PC-9 (cell line): ENCODE measurements at regions not wholly inside any gene's neighbourhood (a gene's known extent, or its start where the extent isn't known, plus 50 kb on each side); places are given as distances from the start of the nearest gene placed in this dataset.

Experiments used
- BruUV-seq: library from RNA; stranded (reverse); fragments of 400-500 nt; replicated peaks from 2 replicates; lab custom pipeline; 2021; lab: Mats Ljungman, UMichigan
- CTCF ChIA-PET: fragments of 300-600 bp; sonication (Branson Sonifier 250); formaldehyde crosslinking; loops from one replicate; lab custom pipeline; 2022; ENCODE audit warnings: antibody characterized with exemption; lab: Charles Lee
- POLR2A ChIA-PET: fragments of 300-600 bp; sonication (Branson Sonifier 250); formaldehyde crosslinking; loops from one replicate; lab custom pipeline; 2022; ENCODE audit warnings: antibody characterized with exemption; ENCODE audit not compliant: unreplicated experiment; lab: Charles Lee
- DNase-seq, 2 experiments: peaks; one replicate each; pipeline versions ENCODE4 v3.0.0 to v3.0.0-alpha.2; 2015 to 2022; ENCODE audit warnings: mixed read lengths in 1 of 2
- H2AFZ ChIP-seq: fragments of 200-600 bp; sonication (generic); 2 replicates; pipeline ENCODE4 v1.8.1; 2017; ENCODE audit warnings: antibody characterized with exemption
- H3F3A ChIP-seq: fragments of 200-600 bp; sonication (generic); 2 replicates; pipeline ENCODE4 v1.8.1; 2017; ENCODE audit warnings: antibody characterized with exemption, mild to moderate bottlenecking, low read depth; ENCODE audit not compliant: insufficient read depth
- H3K27ac ChIP-seq: fragments of 200-600 bp; sonication (generic); 2 replicates; pipeline ENCODE4 v1.6.1; 2016; ENCODE audit warnings: mixed run types
- H3K27me3 ChIP-seq: fragments of 200-600 bp; sonication (generic); 2 replicates; pipeline ENCODE4 v1.6.1; 2016; ENCODE audit warnings: low read depth, mixed run types; ENCODE audit not compliant: insufficient read depth
- H3K36me3 ChIP-seq: fragments of 200-600 bp; sonication (generic); 2 replicates; pipeline ENCODE4 v1.6.1; 2016; ENCODE audit warnings: low read depth, mixed run types
- H3K4me1 ChIP-seq: fragments of 200-600 bp; sonication (generic); replicated peaks from 2 replicates; pipeline ENCODE4 v1.6.1; 2016; ENCODE audit warnings: mixed run types; ENCODE audit not compliant: insufficient read depth
- H3K4me2 ChIP-seq: fragments of 200-600 bp; sonication (generic); 2 replicates; pipeline ENCODE4 v1.6.1; 2017; ENCODE audit warnings: mixed run types
- H3K4me3 ChIP-seq: fragments of 200-600 bp; sonication (generic); 2 replicates; pipeline ENCODE4 v1.6.1; 2016; ENCODE audit warnings: mixed run types
- H3K79me2 ChIP-seq: fragments of 200-600 bp; sonication (generic); 2 replicates; pipeline ENCODE4 v1.6.1; 2017; ENCODE audit warnings: low read depth, mixed run types
- H3K9me2 ChIP-seq: fragments of 200-600 bp; sonication (generic); 2 replicates; pipeline ENCODE4 v1.8.1; 2017; ENCODE audit warnings: mild to moderate bottlenecking; ENCODE audit not compliant: insufficient read depth
- H3K9me3 ChIP-seq: fragments of 200-600 bp; sonication (generic); 2 replicates; pipeline ENCODE4 v1.8.1; 2016; ENCODE audit warnings: low read depth; ENCODE audit not compliant: insufficient read depth
- H4K20me1 ChIP-seq: fragments of 200-600 bp; sonication (generic); 2 replicates; pipeline ENCODE4 v1.8.1; 2017; ENCODE audit not compliant: insufficient read depth
- CTCF ChIP-seq: fragments of 200-600 bp; sonication (generic); conservative IDR thresholded peaks from 2 replicates; pipeline ENCODE4 v1.6.1; 2017; ENCODE audit warnings: mixed run types, antibody characterized with exemption, mild to moderate bottlenecking, moderate library complexity
- EZH2 ChIP-seq: fragments of 200-600 bp; sonication (generic); IDR thresholded peaks from 2 replicates; pipeline ENCODE4 v1.8.0; 2017; ENCODE audit warnings: antibody characterized with exemption, low read depth
- intact Hi-C: fragments of 100-400 bp; cut with micrococcal nuclease; formaldehyde crosslinking; loops from one replicate; pipeline ENCODE4 v1.10.0; 2022; ENCODE audit not compliant: unreplicated experiment

- Histone ChIP-seq H3K9me3 (no peaks in the 10 kb centered on the region), H3K4me3 (no peak overlapping the region), H3K4me1 (no peaks in the 10 kb centered on the region), H2AFZ (no peak overlapping the region), H3K27me3 (no peaks in the 10 kb centered on the region), H4K20me1 (no peaks in the 10 kb centered on the region), H3K79me2 (no peaks in the 10 kb centered on the region), H3F3A (no peaks in the 10 kb centered on the region), H3K4me2 (no peak overlapping the region), H3K9me2 (no peaks in the 10 kb centered on the region), H3K27ac (no peak overlapping the region), H3K36me3 (no peaks in the 10 kb centered on the region)
- POLR2A ChIA-PET = no interaction called here
- no TSS peak for BruUV-seq
- DNase-seq = no peak
- intact Hi-C loops = no loop called here
- TF ChIP-seq EZH2 (no peak), CTCF (no peak)
- CTCF ChIA-PET = no interaction called here
These were observed 89.5 kb upstream of the CCDC91 start for GRCh38 chr12:28100717-28101116.

GRCh38 chr12:28104316-28104715 is 85.9 kb upstream of the CCDC91 start:
- no peak for DNase-seq
- no peaks in the 10 kb centered on the region for H3K36me3 ChIP-seq
- CTCF ChIA-PET = no interaction called here

GRCh38 chr12:28104903-28105864 is 85.1 kb upstream of the CCDC91 start:
- Histone ChIP-seq H3K9me3 (no peaks in the 10 kb centered on the region), H4K20me1 (no peaks in the 10 kb centered on the region), H3F3A (no peaks in the 10 kb centered on the region), H3K27me3 (no peaks in the 10 kb centered on the region), H3K27ac (no peak overlapping the region), H3K4me1 (peaks cover under 1% of the 10 kb centered on the region; the same call in 1 of the 2 replicates), H3K4me3 (no peak overlapping the region), H3K36me3 (no peaks in the 10 kb centered on the region), H2AFZ (no peak overlapping the region), H3K79me2 (no peaks in the 10 kb centered on the region), H3K4me2 (no peak overlapping the region), H3K9me2 (no peaks in the 10 kb centered on the region; the same call in 1 of the 2 replicates)
- CTCF ChIA-PET = no interaction called here
- BruUV-seq = no TSS peak
- no peak for DNase-seq
- intact Hi-C loops = no loop called here
- POLR2A ChIA-PET = no interaction called here
- TF ChIP-seq EZH2 (no peak), CTCF (no peak)

More at GRCh38 chr12:28104316-28104715, 85.9 kb upstream of the CCDC91 start:
- H3F3A ChIP-seq = no peaks in the 10 kb centered on the region
- no peaks in the 10 kb centered on the region for H3K79me2 ChIP-seq
- no peaks in the 10 kb centered on the region for H3K4me1 ChIP-seq
- no peak overlapping the region for H3K27ac ChIP-seq
- H2AFZ ChIP-seq = no peak overlapping the region
- no peaks in the 10 kb centered on the region; the same call in 1 of the 2 replicates for H3K9me2 ChIP-seq
- TF ChIP-seq EZH2 = no peak
- TF ChIP-seq CTCF = no peak
- H3K9me3 ChIP-seq = no peaks in the 10 kb centered on the region
- H3K4me2 ChIP-seq = no peak overlapping the region
- intact Hi-C loops = no loop called here
- H3K4me3 ChIP-seq = no peak overlapping the region
- POLR2A ChIA-PET = no interaction called here
- no TSS peak for BruUV-seq
- no peaks in the 10 kb centered on the region for H3K27me3 ChIP-seq
- H4K20me1 ChIP-seq = no peaks in the 10 kb centered on the region
